ENCODE measurements at regions not wholly inside any gene's neighbourhood (a gene's known extent, or its start where the extent isn't known, plus 50 kb on each side); places are given as distances from the start of the nearest gene placed in this dataset.

DNA sequence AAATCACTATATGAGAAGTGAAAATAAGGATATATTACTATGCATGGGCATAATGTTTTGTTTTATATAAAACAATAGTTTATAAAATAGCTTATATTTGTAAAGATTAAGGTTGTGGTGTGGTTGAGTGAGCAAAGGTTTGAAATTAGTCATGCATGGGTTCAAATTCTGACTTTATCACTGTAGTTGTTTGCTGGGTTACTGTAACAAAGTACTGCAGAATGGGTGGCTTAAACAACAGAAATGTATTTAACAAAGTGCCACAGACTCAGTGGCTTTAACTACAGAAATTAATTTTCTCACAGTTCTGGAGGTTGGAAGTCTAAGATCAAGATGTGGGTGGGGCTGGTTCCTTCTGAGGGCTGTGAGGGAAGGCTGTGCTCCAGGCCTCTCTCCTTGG, 184.8 kb upstream of the THRB start:
- TF ChIP-seq CTCF (conservative IDR thresholded peaks at IDR 0.05) (no peak), ZFX (IDR thresholded peaks at IDR 0.05) (no peak)

Measured in C4-2B (cell line).